ENCODE measurements at regions not wholly inside any gene's neighbourhood (a gene's known extent, or its start where the extent isn't known, plus 50 kb on each side); places are given as distances from the start of the nearest gene placed in this dataset.

GRCh38 chr9:38118862-38119438, 49.9 kb upstream of the SHB start:
- no peak for DNase-seq

Data from NCI-H1694 (cell line).